GM12801 (cell line): ENCODE measurements at regions not wholly inside any gene's neighbourhood (a gene's known extent, or its start where the extent isn't known, plus 50 kb on each side); places are given as distances from the start of the nearest gene placed in this dataset.

ENCODE experiments used
- CTCF ChIP-seq: IDR thresholded peaks from one replicate; pipeline ENCODE4 v1.5.1; 2011; ENCODE audit warnings: control low read depth; ENCODE audit not compliant: insufficient read length; ENCODE audit errors: extremely low read depth

GRCh38 chr16:72635694-72636093 is 412.2 kb downstream of the ZFHX3 start:
- no peak for TF ChIP-seq CTCF

- no peak for TF ChIP-seq CTCF
These were observed 412.8 kb downstream of the ZFHX3 start for GRCh38 chr16:72635104-72635503.

- TF ChIP-seq CTCF = no peak
These were observed 421.3 kb downstream of the ZFHX3 start for GRCh38 chr16:72626623-72627022.

GRCh38 chr16:72621651-72622050 is 426.3 kb downstream of the ZFHX3 start:
- no peak for TF ChIP-seq CTCF

- TF ChIP-seq CTCF = no peak
These were observed 427.1 kb downstream of the ZFHX3 start for GRCh38 chr16:72620853-72621252.

GRCh38 chr16:72620348-72620747 is 427.6 kb downstream of the ZFHX3 start:
- TF ChIP-seq CTCF = no peak

GRCh38 chr16:72615856-72616255 is 432.1 kb downstream of the ZFHX3 start:
- no peak for TF ChIP-seq CTCF

- TF ChIP-seq CTCF = no peak
These were observed 435.2 kb downstream of the ZFHX3 start for GRCh38 chr16:72612718-72613117.
